Transverse colon (tissue), 3 donors: ENCODE measurements at regions not wholly inside any gene's neighbourhood (a gene's known extent, or its start where the extent isn't known, plus 50 kb on each side); places are given as distances from the start of the nearest gene placed in this dataset.

Source experiments
- CTCF ChIP-seq, 5 experiments: fragments of 200-600 bp in 3 of 5; fragments of 450-650 bp in 2 of 5; sonication (generic) in 3 of 5; IDR thresholded peaks; 1 replicate in 2 of 5; 2 replicates in 3 of 5; pipeline ENCODE4 v1.5.1; 2016 to 2017; ENCODE audit warnings: antibody characterized with exemption in 5 of 5, inconsistent platforms in 3 of 5, mild to moderate bottlenecking in 2 of 5, moderate library complexity in 1 of 5
- POLR2A ChIP-seq: fragments of 450-650 bp; IDR thresholded peaks from one replicate; pipeline ENCODE4 v1.6.1; 2016; ENCODE audit warnings: antibody characterized with exemption, mild to moderate bottlenecking, moderate library complexity

GRCh38 chr18:28438381-28438780, 261.5 kb upstream of the CDH2 start:
- TF ChIP-seq POLR2A (no peak), CTCF (IDR thresholded peaks at IDR 0.05) (no peak)
